Spleen (tissue), 11 donors: ENCODE measurements at regions not wholly inside any gene's neighbourhood (a gene's known extent, or its start where the extent isn't known, plus 50 kb on each side); places are given as distances from the start of the nearest gene placed in this dataset.

Experiments
- DNase-seq: peaks from one replicate; pipeline ENCODE4 v3.0.0-alpha.2; 2020
- H3K27ac ChIP-seq, 8 donors: fragments of 200-600 bp; sonication (generic) in 7 of 8; 1 replicate in 4 of 8; 2 replicates in 4 of 8; pipeline versions ENCODE4 v1.5.0 to v1.8.0; 2016 to 2021; ENCODE audit warnings: inconsistent platforms in 4 of 8, mild to moderate bottlenecking in 4 of 8, moderate library complexity in 1 of 8
- H3K27me3 ChIP-seq, 7 donors: fragments of 200-600 bp; sonication (generic) in 6 of 7; replicated peaks in 1 of 7; 1 replicate in 4 of 7; 2 replicates in 3 of 7; pipeline versions ENCODE4 v1.5.0 to v1.8.0; 2016 to 2021; ENCODE audit warnings: inconsistent platforms in 3 of 7, mild to moderate bottlenecking in 1 of 7
- H3K36me3 ChIP-seq, 6 donors: fragments of 200-600 bp; sonication (generic) in 5 of 6; 1 replicate in 4 of 6; 2 replicates in 2 of 6; pipeline versions ENCODE4 v1.5.0 to v1.8.0; 2016 to 2021; ENCODE audit warnings: inconsistent platforms in 2 of 6
- H3K4me1 ChIP-seq, 6 donors: fragments of 200-600 bp; sonication (generic) in 5 of 6; 1 replicate in 3 of 6; 2 replicates in 3 of 6; pipeline versions ENCODE4 v1.5.0 to v1.8.0; 2016 to 2021; ENCODE audit warnings: inconsistent platforms in 3 of 6
- H3K4me3 ChIP-seq, 8 donors: fragments of 200-600 bp; sonication (generic) in 7 of 8; 1 replicate in 4 of 8; 2 replicates in 4 of 8; pipeline versions ENCODE4 v1.5.0 to v1.8.0; 2016 to 2021; ENCODE audit warnings: inconsistent platforms in 4 of 8, mild to moderate bottlenecking in 4 of 8, moderate library complexity in 2 of 8
- H3K9me3 ChIP-seq, 8 donors: fragments of 200-600 bp; sonication (generic) in 7 of 8; 1 replicate in 4 of 8; 2 replicates in 4 of 8; pipeline versions ENCODE4 v1.5.0 to v1.8.0; 2016 to 2021; ENCODE audit warnings: inconsistent platforms in 4 of 8
- CTCF ChIP-seq, 11 experiments: fragments of 200-600 bp in 7 of 11; fragments of 450-650 bp in 4 of 11; sonication (generic) in 4 of 11; IDR thresholded peaks in 8 of 11; conservative IDR thresholded peaks in 3 of 11; 1 replicate in 7 of 11; 2 replicates in 4 of 11; pipeline versions ENCODE4 v1.4.0 to v1.8.0; 2016 to 2021; ENCODE audit warnings: antibody characterized with exemption in 11 of 11, inconsistent platforms in 4 of 11, mild to moderate bottlenecking in 1 of 11
- POLR2A ChIP-seq, 3 donors: fragments of 450-650 bp; IDR thresholded peaks; one replicate each; pipeline ENCODE4 v1.5.1; 2017; ENCODE audit warnings: antibody characterized with exemption in 3 of 3, mild to moderate bottlenecking in 1 of 3
- POLR2AphosphoS5 ChIP-seq, 3 donors: sonication (generic); formaldehyde crosslinking; IDR thresholded peaks; one replicate each; pipeline ENCODE4 v1.5.1; 2017; ENCODE audit warnings: antibody characterized with exemption in 3 of 3
- WGBS, 5 donors: extraction: QIAGEN DNeasy Blood & Tissue Kit in 3 of 5; methylation state at CpG; one replicate each; pipeline versions ENCODE4 v1.1.5 to v1.1.7; 2013 to 2018; 5-methylcytosine and 5-hydroxymethylcytosine counted together
- intact Hi-C: fragments of 100-400 bp; cut with DNase I; formaldehyde crosslinking; loops from one replicate; pipeline ENCODE4 v1.15.0; 2023; ENCODE audit warnings: low total_unique reads
- donor health status: healthy with polysubstance abuse.
- donor health status: DM: no; HTN: no; CAD: no; lungs with moderate emphysema.
- donor health status: DM: no; HTN: no; CAD: no.
- donor health status: Bipolar disorder and iron deficiency.
- donor health status: healthy.
- donor health status: DM: no; HTN: no; CAD: no.
- donor health status: DM: yes; HTN: yes; CAD: no.

- Histone ChIP-seq H3K4me1 (no peaks in the 10 kb centered on the region), H3K4me3 (no peak overlapping the region), H3K27ac (no peak overlapping the region), H3K27me3 (no peaks in the 10 kb centered on the region), H3K9me3 (peaks cover 0 to 21% (median 13%) of the 10 kb centered on the region in 8 donors), H3K36me3 (no peaks in the 10 kb centered on the region)
- TF ChIP-seq POLR2A (IDR thresholded peaks at IDR 0.05) = no peak
- 71 to 86% (median 75%) methylated on average over 2 of the region's 2 CpGs for WGBS, 5 donors
- no peak for DNase-seq
- intact Hi-C loops = no loop called here
Observed at GRCh38 chr11:23764286-23764685, 732.6 kb upstream of the LUZP2 start.

- TF ChIP-seq CTCF (IDR thresholded peaks at IDR 0.05 in 8 of 11, conservative IDR thresholded peaks at IDR 0.05 in 3 of 11) (no peak), POLR2AphosphoS5 (IDR thresholded peaks at IDR 0.05) (no peak), POLR2A (IDR thresholded peaks at IDR 0.05) (no peak)
- DNase-seq = no peak
- H3K4me1 ChIP-seq = no peaks in the 10 kb centered on the region
- H3K27ac ChIP-seq = no peak overlapping the region
- no peaks in the 10 kb centered on the region for H3K36me3 ChIP-seq
- H3K9me3 ChIP-seq = peaks cover 0 to 30% (median 23%) of the 10 kb centered on the region in 8 donors
- no peaks in the 10 kb centered on the region for H3K27me3 ChIP-seq
- WGBS, 5 donors = 44 to 86% (median 71%) methylated on average over 2 of the region's 2 CpGs
- intact Hi-C loops = no loop called here
- no peak overlapping the region for H3K4me3 ChIP-seq
Observed at GRCh38 chr11:23765682-23766252, 731.1 kb upstream of the LUZP2 start.

- no peak for TF ChIP-seq POLR2A (IDR thresholded peaks at IDR 0.05)
- no peak for TF ChIP-seq POLR2AphosphoS5 (IDR thresholded peaks at IDR 0.05)
- TF ChIP-seq CTCF (IDR thresholded peaks at IDR 0.05 in 8 of 11, conservative IDR thresholded peaks at IDR 0.05 in 3 of 11) = no peak
- intact Hi-C loops = no loop called here
Observed at GRCh38 chr11:23767576-23767975, 729.3 kb upstream of the LUZP2 start.

GRCh38 chr11:23769214-23769613, 727.6 kb upstream of the LUZP2 start:
- H3K36me3 ChIP-seq = no peaks in the 10 kb centered on the region
- no peaks in the 10 kb centered on the region for H3K27me3 ChIP-seq
- intact Hi-C loops = no loop called here
- TF ChIP-seq POLR2AphosphoS5 (IDR thresholded peaks at IDR 0.05) (no peak), CTCF (IDR thresholded peaks at IDR 0.05 in 8 of 11, conservative IDR thresholded peaks at IDR 0.05 in 3 of 11) (no peak), POLR2A (IDR thresholded peaks at IDR 0.05) (no peak)
- DNase-seq = no peak
- no peaks in the 10 kb centered on the region for H3K4me1 ChIP-seq
- H3K9me3 ChIP-seq = peaks cover 0 to 36% (median 26%) of the 10 kb centered on the region in 8 donors
- 56 to 80% (median 59%) methylated on average over 1 of the region's 1 CpG for WGBS, 5 donors
- H3K27ac ChIP-seq = no peak overlapping the region
- H3K4me3 ChIP-seq = no peak overlapping the region

More at GRCh38 chr11:23767576-23767975, 729.3 kb upstream of the LUZP2 start:
- Histone ChIP-seq H3K9me3 (peaks cover 0 to 36% (median 26%) of the 10 kb centered on the region in 8 donors), H3K36me3 (no peaks in the 10 kb centered on the region), H3K27me3 (no peaks in the 10 kb centered on the region), H3K4me1 (no peaks in the 10 kb centered on the region), H3K4me3 (no peak overlapping the region), H3K27ac (no peak overlapping the region)
- WGBS, 5 donors = 33 to 80% (median 72%) methylated on average over 1 of the region's 1 CpG
- no peak for DNase-seq
